ENCODE measurements at regions not wholly inside any gene's neighbourhood (a gene's known extent, or its start where the extent isn't known, plus 50 kb on each side); places are given as distances from the start of the nearest gene placed in this dataset.

GRCh38 chr2:121900391-121900790 is 144.9 kb downstream of the TSN start:
- no peak for TF ChIP-seq ZNF274 (IDR thresholded peaks at IDR 0.05; ENCODE audit: low read depth, low read length)
- H3K4me3 ChIP-seq (ENCODE audit: low read length), result no peak overlapping the region

- no peak overlapping the region for H3K4me3 ChIP-seq (ENCODE audit: low read length)
- TF ChIP-seq ZNF274 (IDR thresholded peaks at IDR 0.05; ENCODE audit: low read depth, low read length), result no peak
Measured at GRCh38 chr2:121902171-121902591, 146.7 kb downstream of the TSN start.

GRCh38 chr2:121902616-121903015 is 147.2 kb downstream of the TSN start:
- H3K4me3 ChIP-seq (ENCODE audit: low read length), result no peak overlapping the region

GRCh38 chr2:121903037-121903689 is 147.7 kb downstream of the TSN start:
- H3K4me3 ChIP-seq (ENCODE audit: low read length), result no peak overlapping the region

More at GRCh38 chr2:121902616-121903015, 147.2 kb downstream of the TSN start:
- TF ChIP-seq ZNF274 (IDR thresholded peaks at IDR 0.05; ENCODE audit: low read depth, low read length), result no peak

GRCh38 chr2:121904656-121905055 is 149.2 kb downstream of the TSN start:
- no peak for TF ChIP-seq ZNF274 (IDR thresholded peaks at IDR 0.05; ENCODE audit: low read depth, low read length)
- no peak overlapping the region for H3K4me3 ChIP-seq (ENCODE audit: low read length)

More at GRCh38 chr2:121903037-121903689, 147.7 kb downstream of the TSN start:
- no peak for TF ChIP-seq ZNF274 (IDR thresholded peaks at IDR 0.05; ENCODE audit: low read depth, low read length)

GRCh38 chr2:121905201-121905600 is 149.8 kb downstream of the TSN start:
- no peak for TF ChIP-seq ZNF274 (IDR thresholded peaks at IDR 0.05; ENCODE audit: low read depth, low read length)
- no peak overlapping the region for H3K4me3 ChIP-seq (ENCODE audit: low read length)

GRCh38 chr2:121906170-121906569 is 150.7 kb downstream of the TSN start:
- no peak for TF ChIP-seq ZNF274 (IDR thresholded peaks at IDR 0.05; ENCODE audit: low read depth, low read length)
- H3K4me3 ChIP-seq (ENCODE audit: low read length), result no peak overlapping the region

GRCh38 chr2:121907928-121908327 is 152.5 kb downstream of the TSN start:
- TF ChIP-seq ZNF274 (IDR thresholded peaks at IDR 0.05; ENCODE audit: low read depth, low read length), result no peak
- no peak overlapping the region for H3K4me3 ChIP-seq (ENCODE audit: low read length)

- no peak overlapping the region for H3K4me3 ChIP-seq (ENCODE audit: low read length)
- no peak for TF ChIP-seq ZNF274 (IDR thresholded peaks at IDR 0.05; ENCODE audit: low read depth, low read length)
Measured at GRCh38 chr2:121910139-121910538, 154.7 kb downstream of the TSN start.

- no peak overlapping the region for H3K4me3 ChIP-seq (ENCODE audit: low read length)
- no peak for TF ChIP-seq ZNF274 (IDR thresholded peaks at IDR 0.05; ENCODE audit: low read depth, low read length)
Measured at GRCh38 chr2:121911036-121911435, 155.6 kb downstream of the TSN start.

- TF ChIP-seq ZNF274 (IDR thresholded peaks at IDR 0.05; ENCODE audit: low read depth, low read length), result no peak
- no peak overlapping the region for H3K4me3 ChIP-seq (ENCODE audit: low read length)
Measured at GRCh38 chr2:121917143-121917542, 161.7 kb downstream of the TSN start.

- no peak overlapping the region for H3K4me3 ChIP-seq (ENCODE audit: low read length)
- no peak for TF ChIP-seq ZNF274 (IDR thresholded peaks at IDR 0.05; ENCODE audit: low read depth, low read length)
Measured at GRCh38 chr2:121918231-121918630, 162.8 kb downstream of the TSN start.

GRCh38 chr2:121919803-121920202 is 164.4 kb downstream of the TSN start:
- no peak overlapping the region for H3K4me3 ChIP-seq (ENCODE audit: low read length)
- no peak for TF ChIP-seq ZNF274 (IDR thresholded peaks at IDR 0.05; ENCODE audit: low read depth, low read length)

GRCh38 chr2:121925466-121925865 is 170.0 kb downstream of the TSN start:
- no peak overlapping the region for H3K4me3 ChIP-seq (ENCODE audit: low read length)
- no peak for TF ChIP-seq ZNF274 (IDR thresholded peaks at IDR 0.05; ENCODE audit: low read depth, low read length)

GRCh38 chr2:121943285-121943684 is 187.8 kb downstream of the TSN start:
- H3K4me3 ChIP-seq (ENCODE audit: low read length), result no peak overlapping the region
- no peak for TF ChIP-seq ZNF274 (IDR thresholded peaks at IDR 0.05; ENCODE audit: low read depth, low read length)
